AG09319 (cell line): ENCODE measurements at regions not wholly inside any gene's neighbourhood (a gene's known extent, or its start where the extent isn't known, plus 50 kb on each side); places are given as distances from the start of the nearest gene placed in this dataset.

Experiments
- DNase-seq: peaks from one replicate; pipeline ENCODE4 v3.0.0-alpha.2; 2010; ENCODE audit warnings: low read depth; ENCODE audit errors: extremely low read depth
- TF ChIP-seq, protein P1 (sequence below): IDR thresholded peaks from 2 replicates; pipeline ENCODE4 v1.5.1; 2011; ENCODE audit warnings: low read depth, mild to moderate bottlenecking, inconsistent platforms, low read length, moderate library complexity

DNA sequence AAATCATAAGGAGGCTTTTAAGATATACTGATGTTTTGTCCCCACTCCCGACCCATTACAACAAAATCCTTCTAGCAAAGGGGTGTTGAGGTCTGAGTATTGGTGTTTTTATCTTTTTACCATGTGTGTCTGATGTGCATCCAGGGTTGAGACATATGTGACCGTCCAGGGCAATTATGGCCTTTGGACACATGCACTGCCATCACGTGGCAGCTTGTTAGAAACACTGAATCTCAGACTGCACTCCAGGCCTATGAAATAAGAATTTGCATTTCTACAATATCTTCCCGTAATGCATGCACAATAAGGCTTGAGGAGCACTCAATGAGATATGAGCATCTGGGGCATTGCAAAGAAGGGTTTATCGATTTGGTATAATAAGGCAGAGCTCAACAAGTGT is 235.1 kb upstream of the ZNF804A start:
- DNase-seq, result no peak
- TF ChIP-seq, protein P1, sequence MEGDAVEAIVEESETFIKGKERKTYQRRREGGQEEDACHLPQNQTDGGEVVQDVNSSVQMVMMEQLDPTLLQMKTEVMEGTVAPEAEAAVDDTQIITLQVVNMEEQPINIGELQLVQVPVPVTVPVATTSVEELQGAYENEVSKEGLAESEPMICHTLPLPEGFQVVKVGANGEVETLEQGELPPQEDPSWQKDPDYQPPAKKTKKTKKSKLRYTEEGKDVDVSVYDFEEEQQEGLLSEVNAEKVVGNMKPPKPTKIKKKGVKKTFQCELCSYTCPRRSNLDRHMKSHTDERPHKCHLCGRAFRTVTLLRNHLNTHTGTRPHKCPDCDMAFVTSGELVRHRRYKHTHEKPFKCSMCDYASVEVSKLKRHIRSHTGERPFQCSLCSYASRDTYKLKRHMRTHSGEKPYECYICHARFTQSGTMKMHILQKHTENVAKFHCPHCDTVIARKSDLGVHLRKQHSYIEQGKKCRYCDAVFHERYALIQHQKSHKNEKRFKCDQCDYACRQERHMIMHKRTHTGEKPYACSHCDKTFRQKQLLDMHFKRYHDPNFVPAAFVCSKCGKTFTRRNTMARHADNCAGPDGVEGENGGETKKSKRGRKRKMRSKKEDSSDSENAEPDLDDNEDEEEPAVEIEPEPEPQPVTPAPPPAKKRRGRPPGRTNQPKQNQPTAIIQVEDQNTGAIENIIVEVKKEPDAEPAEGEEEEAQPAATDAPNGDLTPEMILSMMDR, result no peak

DNA sequence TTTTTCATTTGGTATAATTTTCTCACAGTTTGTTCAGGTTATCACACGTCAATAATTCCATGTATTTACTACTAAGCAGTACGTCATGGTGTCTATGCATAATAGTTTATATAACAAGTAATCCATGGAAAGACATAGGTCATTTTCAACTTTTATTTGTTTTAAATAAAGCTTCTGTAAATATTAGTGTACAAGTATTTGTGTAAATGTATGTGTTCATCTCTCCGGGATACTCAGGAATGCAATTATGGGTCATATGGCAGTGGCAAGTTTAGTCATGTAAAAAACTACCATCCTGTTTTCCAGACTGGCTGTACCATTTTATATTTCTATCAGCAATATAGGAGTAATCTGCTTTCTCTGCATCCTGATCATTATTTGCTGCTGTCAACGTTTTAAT is 231.1 kb upstream of the ZNF804A start:
- TF ChIP-seq, protein P1, result no peak

DNA sequence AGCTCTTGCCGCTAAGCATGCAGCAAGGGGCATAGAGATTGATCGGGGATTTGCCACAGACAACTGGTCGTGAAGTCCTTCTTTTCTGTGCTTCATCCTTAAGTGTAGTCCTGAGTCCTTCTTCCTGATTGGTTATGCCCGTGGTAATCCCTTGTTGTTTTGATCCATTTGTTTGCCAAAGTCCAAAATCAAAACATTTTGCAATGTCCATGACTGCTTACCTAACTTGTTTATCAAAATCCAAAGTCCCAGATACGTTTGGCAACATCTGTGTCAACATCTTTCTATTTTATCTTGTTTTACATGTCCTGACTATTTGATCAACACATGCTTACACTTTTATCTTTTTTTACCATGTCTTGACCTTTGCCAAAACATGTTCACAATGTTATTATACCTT is 229.0 kb upstream of the ZNF804A start:
- no peak for DNase-seq
- TF ChIP-seq, protein P1, result no peak

More for the DNA sequence above, 231.1 kb upstream of the ZNF804A start:
- DNase-seq, result no peak

DNA sequence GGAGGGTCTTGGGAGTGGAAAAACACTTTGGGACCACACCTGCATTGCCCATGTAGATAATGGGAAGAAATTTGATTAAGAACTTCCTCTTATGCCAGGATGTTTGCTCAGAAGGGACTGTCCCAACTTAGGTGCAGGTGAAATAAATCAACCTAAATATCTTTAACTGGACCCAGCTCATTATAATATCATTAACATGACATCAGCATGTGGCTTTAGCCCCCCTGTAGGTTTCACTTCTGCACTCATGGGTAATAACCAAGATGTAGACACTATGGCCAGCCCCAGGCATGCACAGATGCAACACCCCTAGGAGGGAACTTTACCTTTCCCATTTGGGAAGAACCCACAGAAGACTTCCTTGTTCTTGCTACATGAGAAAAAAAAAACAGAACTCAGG is 227.4 kb upstream of the ZNF804A start:
- DNase-seq, result no peak
- TF ChIP-seq, protein P1, result no peak

DNA sequence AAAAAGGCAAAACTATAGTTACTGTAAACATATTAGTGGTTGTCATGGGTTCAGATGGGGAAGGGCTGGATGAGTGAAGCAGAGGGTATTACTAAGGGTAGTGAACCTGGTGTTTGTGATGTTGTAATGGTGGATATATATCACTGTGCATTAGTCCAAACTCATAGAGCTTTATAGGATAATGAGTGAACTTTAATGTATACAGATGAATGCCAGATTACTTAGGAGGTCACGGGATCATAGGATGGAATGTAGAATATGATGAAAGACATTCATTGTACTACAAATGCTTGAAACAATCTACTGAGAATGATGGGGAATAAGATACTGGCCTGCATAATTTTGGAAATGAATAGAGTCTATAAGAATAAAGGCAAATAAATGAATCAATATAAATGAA is 226.7 kb upstream of the ZNF804A start:
- no peak for DNase-seq
- TF ChIP-seq, protein P1, result no peak

DNA sequence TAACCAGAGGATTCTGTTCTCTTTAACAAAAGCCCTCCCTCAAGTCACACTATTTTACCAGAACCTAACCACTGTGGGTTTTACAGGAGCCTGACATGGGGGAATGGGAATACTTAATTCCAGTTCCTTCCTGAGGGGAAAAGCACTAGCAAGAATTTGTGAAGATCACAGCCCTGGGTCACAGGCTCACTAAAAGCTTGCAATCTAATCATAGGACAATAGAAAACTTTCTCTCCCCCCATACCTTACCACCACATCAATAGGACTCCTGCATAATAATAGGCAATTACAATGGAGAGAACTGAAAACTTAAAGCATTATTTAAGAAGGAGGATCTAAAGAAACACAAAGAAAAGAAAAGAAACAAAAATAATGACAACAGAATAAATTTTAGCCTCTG is 225.8 kb upstream of the ZNF804A start:
- TF ChIP-seq, protein P1, result no peak

DNA sequence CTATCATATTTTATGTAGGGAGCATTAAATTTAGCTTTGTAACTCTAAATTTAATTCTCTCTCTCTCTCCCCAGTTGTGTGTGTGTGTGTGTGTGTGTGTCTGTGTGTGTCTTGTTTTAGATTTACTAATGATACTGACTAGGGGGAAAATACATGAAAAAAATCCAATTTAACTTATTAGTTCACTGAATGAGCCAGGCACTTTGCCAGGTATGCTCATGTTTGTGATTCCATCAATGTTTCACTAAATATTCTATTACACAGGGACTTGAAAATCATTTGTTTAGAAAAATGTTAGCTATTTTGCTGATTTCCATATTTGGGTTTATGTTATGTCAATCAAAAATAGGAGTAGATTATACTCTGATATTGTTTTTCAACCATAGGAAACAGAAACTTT is 203.7 kb upstream of the ZNF804A start:
- no peak for DNase-seq

More for the DNA sequence above, 225.8 kb upstream of the ZNF804A start:
- DNase-seq, result no peak

More for the DNA sequence above, 203.7 kb upstream of the ZNF804A start:
- TF ChIP-seq, protein P1, result no peak
